GM12878 (cell line): ENCODE measurements at regions not wholly inside any gene's neighbourhood (a gene's known extent, or its start where the extent isn't known, plus 50 kb on each side); places are given as distances from the start of the nearest gene placed in this dataset.

Source experiments
- ATAC-seq: fragments of 200-7000 bp; cut with Tn5 transposase; 3 replicates; pipeline ENCODE4 v1.9.1; 2020; ENCODE audit warnings: mild to moderate bottlenecking, moderate library complexity
- BruUV-seq: library from RNA; stranded (reverse); fragments of 400-500 nt; replicated peaks from 2 replicates; lab custom pipeline; 2021; lab: Mats Ljungman, UMichigan
- CTCF ChIA-PET: fragments of 300-600 bp; sonication (Branson Sonifier 250); formaldehyde crosslinking; extraction: SDS; loops from one replicate; lab custom pipeline; 2021; ENCODE audit warnings: inconsistent platforms; lab: Yijun Ruan, JAX
- POLR2A ChIA-PET: fragments of 350-600 bp; formaldehyde crosslinking; extraction: SDS; loops from one replicate; lab custom pipeline; 2021; ENCODE audit warnings: inconsistent platforms; lab: Charles Lee
- RAD21 ChIA-PET: fragments of 300-600 bp; sonication (Branson Sonifier 250); formaldehyde crosslinking; loops from one replicate; lab custom pipeline; 2023; ENCODE audit warnings: antibody characterized with exemption; ENCODE audit not compliant: unreplicated experiment; lab: Charles Lee
- SMC1A ChIA-PET: fragments of 300-600 bp; sonication (Branson Sonifier 250); formaldehyde crosslinking; loops from one replicate; lab custom pipeline; 2023; ENCODE audit not compliant: unreplicated experiment, uncharacterized antibody; lab: Charles Lee
- DNase-seq: peaks from one replicate; pipeline ENCODE4 v3.0.0-alpha.2; 2011; ENCODE audit warnings: low read depth, low spot score
- FAIRE-seq: peaks from 3 replicates; lab custom pipeline; 2011; peaks lifted over from hg19 to GRCh38; lab: Jason Lieb, UNC
- H2AFZ ChIP-seq: 2 replicates; pipeline ENCODE4 v1.6.0; 2011; ENCODE audit warnings: low read depth, low read length, control low read depth; ENCODE audit not compliant: control insufficient read depth
- H3K27ac ChIP-seq: 2 replicates; pipeline ENCODE4 v1.5.1; 2011; ENCODE audit warnings: control low read depth; ENCODE audit not compliant: control insufficient read depth, insufficient read depth
- H3K27me3 ChIP-seq, 2 experiments: replicated peaks in 1 of 2; 2 replicates each; pipeline versions ENCODE4 v1.6.0 to v1.6.1; 2011; ENCODE audit warnings: low read length in 1 of 2; ENCODE audit not compliant: control insufficient read depth in 2 of 2, insufficient read depth in 2 of 2
- H3K36me3 ChIP-seq, 2 experiments: 2 replicates each; pipeline ENCODE4 v1.5.1; 2011; ENCODE audit warnings: low read length in 1 of 2; ENCODE audit not compliant: control insufficient read depth in 2 of 2, insufficient read depth in 2 of 2
- H3K4me1 ChIP-seq: 2 replicates; pipeline ENCODE4 v1.6.1; 2011; ENCODE audit warnings: mild to moderate bottlenecking, low read length, moderate library complexity, mixed read lengths; ENCODE audit not compliant: control insufficient read depth, insufficient read depth
- H3K4me2 ChIP-seq: 2 replicates; pipeline ENCODE4 v1.6.0; 2011; ENCODE audit warnings: control low read depth; ENCODE audit not compliant: control insufficient read depth, insufficient read depth
- H3K4me3 ChIP-seq: fragments of 200-600 bp; sonication (generic); 2 replicates; pipeline ENCODE4 v1.5.1; 2016
- H3K79me2 ChIP-seq: 2 replicates; pipeline ENCODE4 v1.6.0; 2011; ENCODE audit warnings: low read length; ENCODE audit not compliant: control insufficient read depth, insufficient read depth
- H3K9ac ChIP-seq: 2 replicates; pipeline ENCODE4 v1.8.0; 2011; ENCODE audit warnings: low read length, control low read depth, mixed read lengths; ENCODE audit not compliant: control insufficient read depth, insufficient read depth
- H3K9me3 ChIP-seq: replicated peaks from 3 replicates; pipeline ENCODE4 v1.5.1; 2011; ENCODE audit warnings: mild to moderate bottlenecking, low read length; ENCODE audit not compliant: control insufficient read depth, insufficient read depth
- H4K20me1 ChIP-seq: 2 replicates; pipeline ENCODE4 v1.6.0; 2011; ENCODE audit not compliant: control insufficient read depth, insufficient read depth
- FOXK2 ChIP-seq: fragments of 450-650 bp; IDR thresholded peaks from 2 replicates; pipeline ENCODE4 v1.6.1; 2017; ENCODE audit warnings: mild to moderate bottlenecking, moderate library complexity
- IKZF2 ChIP-seq, 2 experiments: fragments of 450-650 bp; IDR thresholded peaks; 2 replicates each; pipeline ENCODE4 v1.6.1; 2017; ENCODE audit warnings: mild to moderate bottlenecking in 2 of 2, moderate library complexity in 2 of 2
- MYB ChIP-seq: fragments of 150-350 bp; IDR thresholded peaks from 2 replicates; pipeline ENCODE4 v1.6.1; 2014; ENCODE audit warnings: mild to moderate bottlenecking, low read depth, low read length, borderline replicate concordance
- NBN ChIP-seq: fragments of 450-650 bp; IDR thresholded peaks from 2 replicates; pipeline ENCODE4 v1.6.1; 2016
- NFYB ChIP-seq: IDR thresholded peaks from 2 replicates; pipeline ENCODE4 v1.6.1; 2011; ENCODE audit warnings: low read depth, mild to moderate bottlenecking, low read length, improper control_type of control experiment, moderate library complexity; ENCODE audit not compliant: insufficient read depth
- NRF1 ChIP-seq: conservative IDR thresholded peaks from 2 replicates; pipeline ENCODE4 v1.6.1; 2011; ENCODE audit warnings: mild to moderate bottlenecking, low read depth, low read length, improper control_type of control experiment
- RFX5 ChIP-seq: IDR thresholded peaks from 2 replicates; pipeline ENCODE4 v1.6.1; 2011; ENCODE audit warnings: low read depth, low read length, improper control_type of control experiment
- RUNX3 ChIP-seq: IDR thresholded peaks from 2 replicates; pipeline ENCODE4 v1.6.1; 2012; ENCODE audit warnings: low read length, inconsistent platforms
- SIX5 ChIP-seq: IDR thresholded peaks from 2 replicates; pipeline ENCODE4 v1.6.1; 2011; ENCODE audit warnings: mild to moderate bottlenecking, low read depth, low read length, moderate library complexity; ENCODE audit not compliant: severe bottlenecking
- SMARCA5 ChIP-seq: fragments of 450-650 bp; IDR thresholded peaks from 2 replicates; pipeline ENCODE4 v1.6.1; 2017; ENCODE audit warnings: mild to moderate bottlenecking
- SMC3 ChIP-seq: IDR thresholded peaks from 2 replicates; pipeline ENCODE4 v1.6.1; 2011; ENCODE audit warnings: low read length, improper control_type of control experiment, borderline replicate concordance
- STAT3 ChIP-seq: IDR thresholded peaks from 2 replicates; pipeline ENCODE4 v1.6.1; 2011; ENCODE audit warnings: low read depth, low read length, improper control_type of control experiment
- TCF3 ChIP-seq: IDR thresholded peaks from 2 replicates; pipeline ENCODE4 v1.6.1; 2012; ENCODE audit warnings: low read depth, mild to moderate bottlenecking, low read length, borderline replicate concordance; ENCODE audit not compliant: insufficient read depth
- YY1 ChIP-seq: IDR thresholded peaks from 2 replicates; pipeline ENCODE4 v1.6.1; 2011; ENCODE audit warnings: low read depth, mild to moderate bottlenecking, low read length
- ZNF622 ChIP-seq: fragments of 450-650 bp; IDR thresholded peaks from 2 replicates; pipeline ENCODE4 v1.6.1; 2017; ENCODE audit warnings: mild to moderate bottlenecking, inconsistent platforms
- WGBS: methylation state at CpG from one replicate; pipeline ENCODE4 v1.1.6; 2016; ENCODE audit warnings: low lambda C conversion rate; ENCODE audit not compliant: insufficient replicate concordance, insufficient coverage; ENCODE audit errors: missing lambda C conversion rate; 5-methylcytosine and 5-hydroxymethylcytosine counted together
- in situ Hi-C: fragments of 300-500 bp; cut with MboI; formaldehyde crosslinking; loops from 9 replicates; pipeline ENCODE4 v1.14.3; 2018; ENCODE audit warnings: mixed read lengths
- intact Hi-C: fragments of 100-400 bp; cut with micrococcal nuclease; formaldehyde crosslinking; loops from one replicate; pipeline ENCODE4 v1.14.2; 2022; ENCODE audit not compliant: unreplicated experiment
- TF ChIP-seq, protein P1 (sequence below): fragments of 450-650 bp; IDR thresholded peaks from 2 replicates; pipeline ENCODE4 v1.6.1; 2016; ENCODE audit warnings: mild to moderate bottlenecking
- TF ChIP-seq, protein P2 (sequence below): IDR thresholded peaks from 2 replicates; pipeline ENCODE4 v1.6.1; 2011; ENCODE audit warnings: borderline replicate concordance, low read depth, mild to moderate bottlenecking, moderate library complexity, low read length; ENCODE audit not compliant: insufficient read depth, poor library complexity, severe bottlenecking
- TF ChIP-seq, protein P3 (sequence below): fragments of 450-650 bp; IDR thresholded peaks from 2 replicates; pipeline ENCODE4 v1.6.1; 2017; ENCODE audit warnings: mild to moderate bottlenecking, low read depth, inconsistent platforms; ENCODE audit not compliant: poor library complexity, severe bottlenecking
- TF ChIP-seq, protein P4 (sequence below): fragments of 450-650 bp; IDR thresholded peaks from 2 replicates; pipeline ENCODE4 v1.6.1; 2017; ENCODE audit warnings: mild to moderate bottlenecking

DNA sequence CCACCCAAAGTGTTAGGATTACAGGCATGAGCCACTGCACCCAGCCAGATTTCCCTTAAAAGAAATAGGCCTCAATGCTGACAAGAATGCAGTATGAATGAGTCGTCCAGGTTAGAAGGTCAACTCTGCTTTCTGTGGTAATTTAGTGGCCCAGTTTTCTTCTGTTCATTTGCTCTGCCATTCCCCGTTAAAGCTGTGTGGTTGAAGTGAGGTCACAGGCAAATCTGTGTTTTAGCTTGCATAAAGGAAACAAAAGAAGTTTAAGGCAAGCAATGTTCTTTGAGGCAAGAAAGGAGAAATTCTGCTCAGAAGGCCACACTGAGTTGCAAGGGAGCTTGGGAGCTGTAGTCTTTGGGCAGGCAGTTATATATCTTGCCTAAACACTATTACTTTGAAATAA is 176.8 kb downstream of the LARP7 start:
- H2AFZ ChIP-seq, result peak overlapping the region; percentile 3
- TF ChIP-seq MYB (no peak), RUNX3 (peak; percentile 80), SMC3 (no peak), ZNF622 (no peak), YY1 (no peak), NRF1 (no peak), RFX5 (no peak), STAT3 (no peak), SMARCA5 (no peak), FOXK2 (no peak), NBN (0 out of 2 replicates have a peak, but pooled peaks have one; percentile 28), NFYB (no peak), TCF3 (no peak), SIX5 (peak; percentile 58), IKZF2 (IDR thresholded peaks at IDR 0.05) (peak; percentile 35 to 42; a peak in 2 of 4 replicates)
- TF ChIP-seq, protein P1, sequence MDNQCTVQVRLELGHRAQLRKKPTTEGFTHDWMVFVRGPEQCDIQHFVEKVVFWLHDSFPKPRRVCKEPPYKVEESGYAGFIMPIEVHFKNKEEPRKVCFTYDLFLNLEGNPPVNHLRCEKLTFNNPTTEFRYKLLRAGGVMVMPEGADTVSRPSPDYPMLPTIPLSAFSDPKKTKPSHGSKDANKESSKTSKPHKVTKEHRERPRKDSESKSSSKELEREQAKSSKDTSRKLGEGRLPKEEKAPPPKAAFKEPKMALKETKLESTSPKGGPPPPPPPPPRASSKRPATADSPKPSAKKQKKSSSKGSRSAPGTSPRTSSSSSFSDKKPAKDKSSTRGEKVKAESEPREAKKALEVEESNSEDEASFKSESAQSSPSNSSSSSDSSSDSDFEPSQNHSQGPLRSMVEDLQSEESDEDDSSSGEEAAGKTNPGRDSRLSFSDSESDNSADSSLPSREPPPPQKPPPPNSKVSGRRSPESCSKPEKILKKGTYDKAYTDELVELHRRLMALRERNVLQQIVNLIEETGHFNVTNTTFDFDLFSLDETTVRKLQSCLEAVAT, result peak; percentile 55; the same call in 1 of the 2 replicates
- TF ChIP-seq, protein P2, sequence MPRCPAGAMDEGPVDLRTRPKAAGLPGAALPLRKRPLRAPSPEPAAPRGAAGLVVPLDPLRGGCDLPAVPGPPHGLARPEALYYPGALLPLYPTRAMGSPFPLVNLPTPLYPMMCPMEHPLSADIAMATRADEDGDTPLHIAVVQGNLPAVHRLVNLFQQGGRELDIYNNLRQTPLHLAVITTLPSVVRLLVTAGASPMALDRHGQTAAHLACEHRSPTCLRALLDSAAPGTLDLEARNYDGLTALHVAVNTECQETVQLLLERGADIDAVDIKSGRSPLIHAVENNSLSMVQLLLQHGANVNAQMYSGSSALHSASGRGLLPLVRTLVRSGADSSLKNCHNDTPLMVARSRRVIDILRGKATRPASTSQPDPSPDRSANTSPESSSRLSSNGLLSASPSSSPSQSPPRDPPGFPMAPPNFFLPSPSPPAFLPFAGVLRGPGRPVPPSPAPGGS, result no peak
- TF ChIP-seq, protein P3, sequence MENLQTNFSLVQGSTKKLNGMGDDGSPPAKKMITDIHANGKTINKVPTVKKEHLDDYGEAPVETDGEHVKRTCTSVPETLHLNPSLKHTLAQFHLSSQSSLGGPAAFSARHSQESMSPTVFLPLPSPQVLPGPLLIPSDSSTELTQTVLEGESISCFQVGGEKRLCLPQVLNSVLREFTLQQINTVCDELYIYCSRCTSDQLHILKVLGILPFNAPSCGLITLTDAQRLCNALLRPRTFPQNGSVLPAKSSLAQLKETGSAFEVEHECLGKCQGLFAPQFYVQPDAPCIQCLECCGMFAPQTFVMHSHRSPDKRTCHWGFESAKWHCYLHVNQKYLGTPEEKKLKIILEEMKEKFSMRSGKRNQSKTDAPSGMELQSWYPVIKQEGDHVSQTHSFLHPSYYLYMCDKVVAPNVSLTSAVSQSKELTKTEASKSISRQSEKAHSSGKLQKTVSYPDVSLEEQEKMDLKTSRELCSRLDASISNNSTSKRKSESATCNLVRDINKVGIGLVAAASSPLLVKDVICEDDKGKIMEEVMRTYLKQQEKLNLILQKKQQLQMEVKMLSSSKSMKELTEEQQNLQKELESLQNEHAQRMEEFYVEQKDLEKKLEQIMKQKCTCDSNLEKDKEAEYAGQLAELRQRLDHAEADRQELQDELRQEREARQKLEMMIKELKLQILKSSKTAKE, result peak; percentile 48
- TF ChIP-seq, protein P4, sequence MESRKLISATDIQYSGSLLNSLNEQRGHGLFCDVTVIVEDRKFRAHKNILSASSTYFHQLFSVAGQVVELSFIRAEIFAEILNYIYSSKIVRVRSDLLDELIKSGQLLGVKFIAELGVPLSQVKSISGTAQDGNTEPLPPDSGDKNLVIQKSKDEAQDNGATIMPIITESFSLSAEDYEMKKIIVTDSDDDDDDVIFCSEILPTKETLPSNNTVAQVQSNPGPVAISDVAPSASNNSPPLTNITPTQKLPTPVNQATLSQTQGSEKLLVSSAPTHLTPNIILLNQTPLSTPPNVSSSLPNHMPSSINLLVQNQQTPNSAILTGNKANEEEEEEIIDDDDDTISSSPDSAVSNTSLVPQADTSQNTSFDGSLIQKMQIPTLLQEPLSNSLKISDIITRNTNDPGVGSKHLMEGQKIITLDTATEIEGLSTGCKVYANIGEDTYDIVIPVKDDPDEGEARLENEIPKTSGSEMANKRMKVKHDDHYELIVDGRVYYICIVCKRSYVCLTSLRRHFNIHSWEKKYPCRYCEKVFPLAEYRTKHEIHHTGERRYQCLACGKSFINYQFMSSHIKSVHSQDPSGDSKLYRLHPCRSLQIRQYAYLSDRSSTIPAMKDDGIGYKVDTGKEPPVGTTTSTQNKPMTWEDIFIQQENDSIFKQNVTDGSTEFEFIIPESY, result no peak

More for the DNA sequence above, 176.8 kb downstream of the LARP7 start:
- BruUV-seq, result no TSS peak
- H3K9me3 ChIP-seq, result no peaks in the 10 kb centered on the region
- ChIA-PET POLR2A (interaction anchor here (0.6 kb wide), 1 partner anchor 8 kb away, joined by 6 read pairs; no protein-coding TSS in a partner anchor), RAD21 (interaction anchor here (0.8 to 1.6 kb wide), 4 partner anchors 26 to 125 kb away, joined by 3 to 4 read pairs (median 3); no protein-coding TSS in a partner anchor), SMC1A (interaction anchor here (0.7 to 9.0 kb wide), 6 partner anchors 38 to 124 kb away, joined by 3 to 56 read pairs (median 4); no protein-coding TSS in a partner anchor), CTCF (interaction anchor here (0.6 to 11.2 kb wide), 5 partner anchors 12 to 247 kb away, joined by 3 to 81 read pairs (median 7); no protein-coding TSS in a partner anchor)
- no peaks in the 10 kb centered on the region for H4K20me1 ChIP-seq
- H3K79me2 ChIP-seq, result no peaks in the 10 kb centered on the region
- intact Hi-C loops, result no loop called here
- no peaks in the 10 kb centered on the region for H3K27me3 ChIP-seq
- no peak overlapping the region for H3K4me3 ChIP-seq
- H3K9ac ChIP-seq, result no peak overlapping the region
- ATAC-seq, result peak; percentile 36
- no peaks in the 10 kb centered on the region for H3K4me1 ChIP-seq
- no peaks in the 10 kb centered on the region for H3K36me3 ChIP-seq
- H3K27ac ChIP-seq, result no peak overlapping the region
- DNase-seq, result peak; percentile 67
- no peak for FAIRE-seq
- no peak overlapping the region for H3K4me2 ChIP-seq
- in situ Hi-C loops, result no loop called here
- 0% methylated on average over 2 of the region's 2 CpGs for WGBS
